ENCODE measurements at regions not wholly inside any gene's neighbourhood (a gene's known extent, or its start where the extent isn't known, plus 50 kb on each side); places are given as distances from the start of the nearest gene placed in this dataset.

- no peak for DNase-seq (ENCODE audit: low read depth in 2 of 2)
Measured at GRCh38 chr3:8253201-8253600, 248.4 kb upstream of the LMCD1 start.

- no peak for DNase-seq (ENCODE audit: low read depth in 2 of 2)
Measured at GRCh38 chr3:8254489-8254888, 247.1 kb upstream of the LMCD1 start.

DNA sequence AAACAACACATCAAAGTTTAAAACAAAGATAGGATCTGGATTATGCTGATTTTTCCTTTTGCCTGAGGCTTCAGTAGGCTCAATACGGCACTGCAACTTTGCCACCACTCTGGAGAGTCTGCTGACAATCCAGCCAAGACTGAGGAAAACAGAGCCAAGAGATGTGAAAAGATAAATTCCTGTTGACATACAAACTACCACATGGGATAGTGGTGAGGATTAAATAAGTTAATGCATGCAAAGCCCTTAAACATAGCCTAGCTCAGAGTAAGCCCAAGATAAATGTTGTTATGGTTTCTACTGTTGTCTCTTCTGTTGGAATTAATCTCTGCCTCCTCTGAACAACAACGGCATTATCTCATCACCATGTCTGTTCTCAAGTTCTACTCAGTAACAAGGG, 245.9 kb upstream of the LMCD1 start:
- no peak for DNase-seq (ENCODE audit: low read depth in 2 of 2)

DNA sequence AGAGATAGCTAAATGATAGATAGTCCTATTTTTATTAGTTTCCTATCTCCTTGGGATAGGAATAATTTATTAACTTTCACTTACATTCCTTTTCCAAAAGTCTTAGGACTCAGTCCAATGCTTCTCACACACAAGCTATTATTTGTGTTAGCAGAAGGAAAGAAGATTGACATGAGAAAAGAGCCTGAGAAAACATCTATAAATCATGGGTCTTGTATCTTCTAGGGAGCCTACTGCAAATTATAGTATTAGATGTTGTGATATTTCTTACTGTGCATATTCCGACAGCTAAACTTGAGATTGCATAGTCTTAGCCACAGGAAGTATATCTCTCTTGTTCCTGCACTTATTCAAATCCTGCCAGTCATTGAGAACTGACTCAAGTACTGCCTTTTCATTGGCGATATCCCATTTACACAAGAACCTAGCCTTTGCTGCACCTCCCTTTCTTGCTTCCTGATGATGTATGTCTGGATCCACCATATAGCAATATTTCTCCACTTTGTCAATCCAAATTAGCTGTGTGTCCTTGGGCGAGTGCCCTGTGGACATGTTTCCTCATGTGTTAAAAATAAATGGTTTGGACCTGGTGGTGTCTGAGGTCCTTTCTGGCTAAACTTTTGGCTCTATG, 245.1 kb upstream of the LMCD1 start:
- DNase-seq (ENCODE audit: low read depth in 2 of 2), result no peak

DNA sequence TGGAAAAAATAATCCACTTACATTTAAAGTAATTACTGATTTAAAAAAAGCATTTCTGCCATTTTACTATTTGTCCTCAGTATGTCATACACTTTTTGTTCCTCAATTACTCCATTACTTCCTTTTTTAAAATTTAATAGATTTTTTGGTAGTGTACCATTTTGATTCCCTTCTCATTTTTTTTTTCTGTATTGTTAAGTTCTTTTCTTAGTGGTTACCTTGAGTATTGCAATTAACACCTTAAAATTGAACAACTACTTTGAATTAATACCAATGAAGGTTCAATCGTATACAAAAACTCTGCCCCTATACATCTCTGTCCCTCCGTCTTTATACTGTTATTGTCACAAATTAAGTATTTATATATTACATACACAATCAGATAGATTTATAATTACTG, 240.6 kb upstream of the LMCD1 start:
- no peak for DNase-seq (ENCODE audit: low read depth in 2 of 2)

DNA sequence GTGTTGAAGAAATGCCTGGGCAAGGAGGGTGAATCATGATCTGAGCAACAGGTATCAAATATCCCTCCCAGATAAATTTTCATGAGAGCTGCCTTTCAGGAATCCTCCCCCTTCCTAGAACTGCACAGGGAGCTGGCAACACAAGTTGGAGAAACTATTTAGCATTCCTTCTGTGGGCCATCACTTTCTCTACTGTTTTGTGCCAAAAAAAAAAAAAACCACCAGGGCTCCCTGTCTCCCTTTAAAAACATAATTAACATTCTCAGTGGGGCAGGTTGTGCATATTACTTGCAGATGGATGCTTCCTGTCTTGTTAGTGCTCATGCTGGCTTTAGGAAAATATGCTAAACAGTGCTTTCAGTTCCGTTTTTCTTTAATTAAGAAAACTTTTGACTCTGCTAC, 234.9 kb upstream of the LMCD1 start:
- DNase-seq (ENCODE audit: low read depth in 2 of 2), result no peak

GRCh38 chr3:8273479-8273878, 228.1 kb upstream of the LMCD1 start:
- no peak for DNase-seq (ENCODE audit: low read depth in 2 of 2)

DNA sequence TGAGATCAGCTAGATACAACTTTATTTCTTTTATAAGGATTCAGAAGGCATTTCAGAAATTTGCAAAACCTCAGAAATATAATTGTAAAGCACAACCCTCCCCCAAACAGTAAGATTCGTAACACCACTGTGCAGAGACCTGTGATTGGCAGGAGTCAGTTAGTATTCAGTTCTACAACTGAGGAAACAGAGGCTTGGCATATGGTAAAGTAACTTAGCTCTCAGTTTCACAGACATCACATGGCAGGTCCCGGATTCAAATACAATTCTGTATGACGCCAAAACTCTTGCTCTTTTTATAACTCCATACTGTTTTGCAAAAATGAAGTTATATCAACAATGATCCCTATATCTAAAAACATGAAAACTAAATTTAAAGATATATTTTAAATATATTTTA, 225.6 kb upstream of the LMCD1 start:
- no peak for DNase-seq (ENCODE audit: low read depth in 2 of 2)

DNA sequence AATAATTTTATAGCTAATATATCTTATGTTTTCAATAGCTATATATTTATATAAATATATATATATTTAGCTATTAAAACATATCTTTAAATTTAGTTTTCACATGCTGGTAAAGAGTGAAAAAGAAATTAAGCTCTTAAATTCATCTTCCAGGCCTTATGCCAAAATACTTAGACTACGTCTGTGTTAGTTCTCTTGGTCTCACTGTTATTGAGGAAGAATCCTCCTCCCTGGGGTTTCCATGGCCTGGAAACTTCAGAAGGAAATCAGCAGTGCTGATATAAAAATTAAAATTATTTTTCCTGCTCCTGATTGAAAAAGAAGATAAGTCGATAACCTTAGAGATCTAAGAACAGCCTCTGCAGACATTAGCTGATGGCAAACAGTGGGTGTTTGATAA, 225.1 kb upstream of the LMCD1 start:
- DNase-seq (ENCODE audit: low read depth in 2 of 2), result no peak

DNA sequence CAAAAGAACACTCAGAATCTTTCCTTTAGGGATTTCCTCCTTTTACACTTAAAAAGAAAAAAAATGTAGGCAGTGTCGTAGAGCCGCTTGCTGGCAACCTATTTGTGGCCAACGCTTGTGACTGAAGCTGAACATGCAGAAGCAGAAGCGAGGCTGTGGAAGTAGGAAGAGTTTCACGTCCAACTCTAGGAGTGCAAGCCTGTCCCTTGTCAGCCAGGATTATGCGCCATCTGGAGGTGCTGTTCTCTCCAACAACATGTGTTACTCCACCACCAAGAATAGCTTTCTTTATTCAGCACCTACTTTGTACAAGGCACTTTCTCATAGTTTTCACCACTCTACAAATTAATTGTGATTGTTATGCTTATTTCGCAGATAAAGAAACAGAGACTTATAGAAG, 223.2 kb upstream of the LMCD1 start:
- DNase-seq (ENCODE audit: low read depth in 2 of 2), result no peak

- DNase-seq (ENCODE audit: low read depth in 2 of 2), result no peak
Measured at GRCh38 chr3:8279476-8279875, 222.1 kb upstream of the LMCD1 start.

- DNase-seq (ENCODE audit: low read depth in 2 of 2), result no peak
Measured at GRCh38 chr3:8279886-8280550, 221.6 kb upstream of the LMCD1 start.

GRCh38 chr3:8282541-8283165, 219.0 kb upstream of the LMCD1 start:
- no peak for DNase-seq (ENCODE audit: low read depth in 2 of 2)

- no peak for DNase-seq (ENCODE audit: low read depth in 2 of 2)
Measured at GRCh38 chr3:8283193-8283592, 218.4 kb upstream of the LMCD1 start.

- no peak for DNase-seq (ENCODE audit: low read depth in 2 of 2)
Measured at GRCh38 chr3:8286086-8286485, 215.5 kb upstream of the LMCD1 start.

GRCh38 chr3:8286749-8287148, 214.9 kb upstream of the LMCD1 start:
- no peak for DNase-seq (ENCODE audit: low read depth in 2 of 2)

DNA sequence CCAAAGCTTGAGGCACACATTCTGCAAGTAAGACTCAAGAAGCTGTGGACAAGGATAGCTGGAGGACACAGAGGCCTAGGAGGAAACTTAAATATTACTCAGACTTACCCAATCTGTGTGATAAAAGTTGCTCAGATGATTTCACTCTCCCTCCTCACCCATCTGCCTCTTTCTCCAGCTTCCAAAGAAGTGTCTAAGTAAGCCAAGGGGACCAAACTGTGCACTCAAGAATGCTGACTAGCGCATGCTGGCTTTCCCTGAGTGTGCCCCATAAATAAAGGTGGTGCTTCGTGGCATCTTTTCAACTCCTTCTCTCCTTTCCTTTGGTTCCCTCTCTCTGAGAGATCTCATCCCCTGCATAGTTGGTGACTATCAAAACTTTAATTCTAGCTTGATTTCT, 211.0 kb upstream of the LMCD1 start:
- DNase-seq (ENCODE audit: low read depth in 2 of 2), result no peak

DNA sequence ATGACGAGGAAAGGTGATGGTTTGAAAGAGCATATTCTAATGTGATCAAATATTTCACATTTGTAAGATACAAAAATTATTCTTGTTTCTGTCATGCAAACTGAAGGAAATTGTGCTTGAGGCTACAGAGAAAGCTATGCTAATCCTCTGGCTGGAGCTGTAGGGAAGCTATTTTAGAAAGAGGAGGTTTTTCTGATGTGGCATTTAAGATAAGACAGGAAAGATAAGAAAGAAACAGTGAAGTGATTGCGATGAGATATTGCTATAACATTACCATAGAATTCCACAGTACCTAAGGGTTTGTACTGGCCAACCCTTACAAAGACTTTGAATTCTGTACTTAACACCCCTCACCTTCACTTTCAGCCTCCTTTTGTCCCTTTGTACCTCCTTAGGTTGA, 205.2 kb upstream of the LMCD1 start:
- no peak for DNase-seq (ENCODE audit: low read depth in 2 of 2)

DNA sequence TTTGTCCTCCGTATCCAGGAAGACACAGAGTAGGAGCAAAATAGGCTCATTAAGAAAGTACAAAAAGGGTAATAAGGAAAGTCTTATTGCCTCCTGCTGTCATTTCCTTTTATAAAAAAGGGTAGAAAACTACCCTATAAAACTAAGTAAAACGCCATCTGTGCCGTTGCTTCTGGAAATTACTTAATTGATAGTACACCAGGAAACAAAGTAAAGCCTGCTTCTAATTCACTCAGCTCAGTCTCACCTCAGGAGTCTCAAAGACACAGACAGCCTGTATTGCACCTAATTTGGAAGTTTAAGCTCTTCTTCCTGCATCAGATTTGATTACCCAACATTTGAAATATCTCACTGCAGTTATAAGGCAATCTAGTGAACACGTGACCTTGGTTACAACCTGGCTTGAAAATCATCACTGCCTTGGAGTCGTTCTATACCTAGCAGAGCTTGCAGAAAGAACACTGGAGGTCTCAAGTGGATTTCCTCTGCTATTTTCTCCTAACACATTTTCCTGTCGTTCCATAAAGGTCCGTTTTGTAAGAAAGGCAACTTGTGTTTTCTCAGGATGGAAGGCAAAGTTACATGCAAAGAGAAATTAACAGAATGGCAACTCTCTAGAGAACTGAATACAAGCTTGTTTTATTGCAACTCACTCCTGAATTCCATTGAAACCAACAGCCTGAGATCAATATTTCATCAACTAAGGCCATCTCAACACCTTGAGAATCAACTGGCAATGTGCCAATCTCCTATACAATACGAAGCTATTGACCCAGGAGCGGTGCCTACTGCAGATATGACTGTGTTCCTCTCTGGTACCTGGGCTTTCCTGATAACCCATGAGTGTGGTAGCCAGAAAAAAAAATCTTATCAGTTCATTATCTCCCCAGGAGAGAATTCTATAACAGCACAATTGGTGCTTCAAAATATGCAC, 203.3 kb upstream of the LMCD1 start:
- no peak for DNase-seq (ENCODE audit: low read depth in 2 of 2)

GRCh38 chr3:8301977-8302735, 199.5 kb upstream of the LMCD1 start:
- no peak for DNase-seq (ENCODE audit: low read depth in 2 of 2)

- no peak for DNase-seq (ENCODE audit: low read depth in 2 of 2)
Measured at GRCh38 chr3:8303466-8303865, 198.2 kb upstream of the LMCD1 start.

DNA sequence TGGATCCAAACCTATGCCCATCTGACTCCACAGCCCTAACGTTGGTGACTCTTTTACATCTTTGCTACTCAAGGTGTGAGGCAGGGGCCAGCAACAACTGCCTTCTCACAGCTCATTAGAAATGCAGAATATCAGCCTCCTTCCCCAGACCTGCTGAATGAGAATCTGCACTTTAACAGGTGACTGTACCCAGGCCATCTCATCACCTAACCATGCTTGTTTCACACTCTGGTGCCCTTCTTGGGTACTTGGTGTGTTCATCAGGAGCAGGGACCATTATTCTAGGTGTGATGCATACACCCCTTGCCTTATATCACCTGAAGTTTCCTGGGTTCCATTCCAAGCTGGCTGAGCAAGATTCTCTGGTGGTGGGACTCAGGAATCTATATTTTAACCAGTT, 196.3 kb upstream of the LMCD1 start:
- no peak for DNase-seq (ENCODE audit: low read depth in 2 of 2)
